AG04449 (cell line): ENCODE measurements at regions not wholly inside any gene's neighbourhood (a gene's known extent, or its start where the extent isn't known, plus 50 kb on each side); places are given as distances from the start of the nearest gene placed in this dataset.

Experiments used
- CTCF ChIA-PET: fragments of 350-600 bp; formaldehyde crosslinking; extraction: SDS; loops from one replicate; lab custom pipeline; 2021; ENCODE audit warnings: antibody characterized with exemption; lab: Yijun Ruan, JAX
- POLR2A ChIA-PET: fragments of 400-600, 350-600 bp; formaldehyde crosslinking; extraction: SDS; loops from one replicate; lab custom pipeline; 2020; ENCODE audit warnings: antibody characterized with exemption, inconsistent platforms; lab: Yijun Ruan, JAX
- DNase-seq: peaks from one replicate; pipeline ENCODE4 v3.0.0-alpha.2; 2010; ENCODE audit warnings: low read depth, low spot score
- H3K4me3 ChIP-seq: 2 replicates; pipeline ENCODE4 v1.5.1; 2011; ENCODE audit warnings: low read depth, mild to moderate bottlenecking, control low read depth, low read length
- CTCF ChIP-seq: IDR thresholded peaks from one replicate; pipeline ENCODE4 v1.5.1; 2011; ENCODE audit warnings: mild to moderate bottlenecking, moderate library complexity, low read length, control low read depth, inconsistent platforms; ENCODE audit not compliant: insufficient read depth; ENCODE audit errors: missing control alignments

DNA sequence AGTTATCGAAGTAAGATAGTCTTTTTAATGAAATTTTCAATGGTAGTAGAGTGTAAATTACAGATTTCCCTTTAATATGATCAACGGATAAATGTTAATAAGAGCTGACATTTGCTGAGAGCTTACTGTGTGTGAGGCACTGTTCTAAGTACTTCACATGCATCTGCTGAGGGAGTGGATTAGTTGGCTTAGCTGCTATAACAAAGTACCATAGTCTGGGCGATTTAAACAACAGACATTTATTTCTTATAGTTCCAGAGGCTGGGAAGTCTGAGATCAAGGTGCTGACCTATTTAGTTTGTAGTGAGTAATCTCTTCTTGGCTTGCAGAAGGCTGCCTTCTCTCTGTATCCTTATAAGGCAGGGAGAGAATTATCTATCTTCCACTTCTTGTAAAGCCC is 174.3 kb downstream of the CEP135 start:
- POLR2A ChIA-PET = no interaction called here

DNA sequence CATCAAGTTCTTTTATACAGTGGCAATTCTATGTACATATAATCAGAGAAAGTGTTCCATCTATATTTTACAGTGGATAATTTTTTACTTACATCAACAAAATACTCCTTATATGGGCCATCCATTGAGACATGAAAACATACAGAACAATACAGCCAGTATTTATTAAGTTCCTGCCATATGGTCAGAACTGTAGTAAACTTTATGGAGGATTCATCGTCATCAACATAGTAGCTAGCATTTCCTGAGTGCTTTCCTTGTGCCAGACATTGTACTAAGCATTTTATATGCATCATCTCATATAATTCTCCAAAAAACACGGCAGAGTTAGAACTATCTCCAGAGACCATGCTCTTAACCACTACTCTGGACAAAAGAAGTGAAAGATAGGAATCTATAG is 170.1 kb downstream of the CEP135 start:
- CTCF ChIA-PET = no interaction called here
- POLR2A ChIA-PET = no interaction called here
- no peak for DNase-seq

More for the DNA sequence above, 174.3 kb downstream of the CEP135 start:
- CTCF ChIA-PET = no interaction called here
- no peak for TF ChIP-seq CTCF
- H3K4me3 ChIP-seq = no peak overlapping the region
- DNase-seq = no peak

GRCh38 chr4:56118055-56118454 is 169.3 kb downstream of the CEP135 start:
- no peak for DNase-seq
- no peak for TF ChIP-seq CTCF
- CTCF ChIA-PET = no interaction called here
- H3K4me3 ChIP-seq = no peak overlapping the region
- POLR2A ChIA-PET = no interaction called here

More for the DNA sequence above, 170.1 kb downstream of the CEP135 start:
- no peak overlapping the region for H3K4me3 ChIP-seq
- no peak for TF ChIP-seq CTCF

DNA sequence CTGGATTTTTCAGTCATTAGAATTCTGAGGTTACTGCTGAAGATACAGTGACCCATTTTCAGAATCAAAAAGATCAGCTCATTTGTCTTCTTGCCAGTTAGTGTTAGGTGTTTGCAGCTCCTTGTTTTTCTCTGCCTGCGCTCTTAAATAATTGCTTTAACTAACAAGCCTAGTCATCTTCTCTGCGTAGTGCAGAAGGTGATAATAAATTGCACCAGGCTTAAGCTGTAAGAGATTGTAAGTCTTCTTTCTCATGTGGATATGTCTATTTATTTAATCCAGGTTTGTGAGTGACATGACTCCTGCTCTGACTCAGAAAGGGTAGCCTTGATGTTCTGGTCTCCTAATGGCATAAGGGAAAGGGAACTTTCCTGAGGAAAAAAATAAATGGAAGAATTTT is 167.2 kb downstream of the CEP135 start:
- ChIA-PET CTCF (no interaction called here), POLR2A (no interaction called here)
- no peak overlapping the region for H3K4me3 ChIP-seq
- TF ChIP-seq CTCF = no peak
- DNase-seq = no peak

DNA sequence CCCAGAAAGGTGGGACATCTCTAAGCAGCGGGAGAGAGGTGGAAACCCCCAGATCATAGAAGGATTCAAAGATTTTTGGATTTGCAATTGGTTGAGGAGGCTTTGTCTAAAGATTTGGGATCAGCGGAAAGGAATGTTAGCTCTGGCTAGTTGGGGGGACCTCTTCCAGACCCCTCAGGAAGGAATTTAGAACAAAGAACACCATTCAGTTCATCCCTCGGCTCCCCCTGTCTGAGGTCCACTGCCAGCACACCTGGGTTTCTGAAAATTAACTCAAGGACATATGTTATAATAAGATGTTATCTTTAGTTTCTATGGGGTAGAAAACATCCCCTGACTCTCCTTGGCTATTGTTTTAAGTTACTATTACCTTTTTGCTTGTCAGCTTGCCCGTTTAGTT is 163.6 kb downstream of the CEP135 start:
- no peak overlapping the region for H3K4me3 ChIP-seq
- POLR2A ChIA-PET = no interaction called here
- TF ChIP-seq CTCF = no peak
- CTCF ChIA-PET = no interaction called here
- no peak for DNase-seq

- POLR2A ChIA-PET = no interaction called here
- CTCF ChIA-PET = no interaction called here
- H3K4me3 ChIP-seq = no peak overlapping the region
- TF ChIP-seq CTCF = no peak
- no peak for DNase-seq
Measured at GRCh38 chr4:56106180-56107147, 157.7 kb downstream of the CEP135 start.
